NCI-H1417 treated with DMSO at 0.1 percent for 48 hours (cell line): ENCODE measurements at regions not wholly inside any gene's neighbourhood (a gene's known extent, or its start where the extent isn't known, plus 50 kb on each side); places are given as distances from the start of the nearest gene placed in this dataset.
"Not testable (repeated sequence)": the region's sequence is repeated elsewhere in the genome, so short reads cannot be mapped to it uniquely, and the experiment has no call there.

Experiments
- DNase-seq: peaks from one replicate; lab custom pipeline; 2025; lab: John Stamatoyannopoulos, UW

DNA sequence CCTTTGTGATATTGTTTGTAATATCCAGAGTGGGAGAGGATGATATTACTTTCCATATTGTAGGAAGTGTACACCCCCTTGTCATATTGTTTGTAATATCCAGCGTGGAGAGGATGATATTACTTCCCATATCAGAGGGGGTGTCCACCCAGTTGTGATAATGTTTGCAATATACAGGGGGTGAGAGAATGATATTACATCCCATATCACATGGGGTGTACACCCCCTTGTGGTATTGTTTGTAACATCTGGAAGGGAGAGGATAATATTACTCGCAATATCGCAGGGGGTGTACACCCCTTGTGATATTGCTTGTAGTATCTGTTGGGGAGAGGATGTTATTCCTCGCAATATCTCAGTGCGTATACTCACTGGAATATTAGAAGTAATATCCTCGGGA, 61.5 kb downstream of the PRSS23 start:
- DNase-seq: no peak

DNA sequence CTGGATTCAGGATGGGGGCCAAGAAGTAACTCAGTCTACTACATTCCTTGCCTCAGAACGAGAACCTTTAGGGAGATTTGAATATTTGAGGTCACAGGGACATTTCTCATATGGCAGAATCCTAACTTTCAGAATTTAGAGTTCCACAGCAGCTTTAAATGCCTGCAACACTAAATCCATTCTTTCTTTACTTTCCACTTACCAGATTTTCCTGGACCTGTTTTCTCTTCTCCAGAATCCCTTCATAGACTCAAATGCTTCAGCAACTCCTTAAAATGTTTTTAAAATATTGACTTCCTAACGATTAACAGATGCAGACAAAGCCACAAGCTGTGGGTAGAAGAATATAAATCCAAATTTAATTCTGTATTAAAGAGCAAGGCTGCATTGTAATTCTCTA, 63.1 kb downstream of the PRSS23 start:
- no peak for DNase-seq

DNA sequence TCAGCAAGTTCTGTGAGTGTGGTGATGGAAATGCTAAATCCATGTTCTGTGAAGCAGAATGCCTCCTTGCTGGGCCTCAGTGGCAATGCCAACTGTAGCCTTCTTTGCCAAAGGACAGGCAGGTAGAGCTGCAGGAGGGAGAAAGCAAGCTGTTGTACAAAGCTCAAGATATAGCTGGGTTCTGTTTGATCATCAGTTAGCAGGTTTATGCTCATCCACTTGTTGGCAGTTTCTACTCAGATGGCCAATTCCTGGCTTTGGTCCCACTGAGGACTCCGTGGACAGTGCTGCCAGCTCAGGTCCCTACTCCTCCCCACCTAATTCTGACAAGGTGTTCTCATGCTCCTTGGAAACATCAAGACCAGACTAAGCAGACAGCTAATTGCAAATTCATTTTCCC, 65.1 kb downstream of the PRSS23 start:
- DNase-seq: no peak

DNA sequence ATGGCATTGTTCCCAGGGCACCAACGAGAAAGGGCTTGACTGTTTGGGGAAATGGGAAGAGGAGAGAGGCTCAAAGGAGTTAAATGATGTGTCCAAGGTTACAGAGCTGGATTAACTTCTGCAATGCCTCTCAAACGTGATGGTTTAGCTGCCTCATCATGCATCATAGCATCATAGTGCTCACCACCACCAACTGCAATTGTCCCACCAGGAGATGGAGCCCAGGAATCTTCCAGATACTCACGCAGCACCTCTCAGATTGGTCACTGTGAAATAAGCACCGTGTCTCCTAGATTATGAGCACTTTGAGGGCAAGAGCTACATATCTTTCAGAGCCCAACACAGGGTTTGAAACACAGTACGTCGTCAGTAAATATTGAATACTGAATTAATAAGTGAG, 69.2 kb downstream of the PRSS23 start:
- DNase-seq: no peak

DNA sequence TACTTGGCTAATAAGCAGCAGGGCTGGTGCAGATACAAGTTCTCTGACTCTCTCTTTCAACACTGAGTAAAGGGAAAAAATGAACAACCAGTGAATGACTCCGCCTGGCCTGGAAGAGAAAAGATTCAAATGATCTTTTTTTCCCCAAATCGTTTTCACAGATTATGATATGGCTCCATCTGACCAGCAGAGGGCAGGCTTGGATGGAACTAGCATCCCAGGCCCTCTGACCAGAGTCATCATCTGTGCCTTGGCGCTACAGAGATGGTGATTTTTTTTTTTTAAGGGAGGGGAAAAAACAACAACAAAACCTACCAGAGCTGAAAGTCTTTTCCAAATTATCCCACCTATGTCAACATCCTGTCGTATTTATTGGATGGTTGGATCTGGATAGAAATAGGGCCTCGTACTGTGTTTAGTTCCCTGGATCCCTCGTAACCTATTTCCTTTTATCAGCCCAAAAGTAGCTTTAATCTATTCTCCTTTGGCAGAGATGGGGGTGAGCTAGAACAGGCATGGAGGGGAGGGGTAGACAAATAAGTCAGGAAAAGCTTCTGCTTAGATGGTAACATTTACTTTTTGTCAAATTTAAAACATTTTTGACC, 69.7 kb downstream of the PRSS23 start:
- peak; percentile 20 for DNase-seq

DNA sequence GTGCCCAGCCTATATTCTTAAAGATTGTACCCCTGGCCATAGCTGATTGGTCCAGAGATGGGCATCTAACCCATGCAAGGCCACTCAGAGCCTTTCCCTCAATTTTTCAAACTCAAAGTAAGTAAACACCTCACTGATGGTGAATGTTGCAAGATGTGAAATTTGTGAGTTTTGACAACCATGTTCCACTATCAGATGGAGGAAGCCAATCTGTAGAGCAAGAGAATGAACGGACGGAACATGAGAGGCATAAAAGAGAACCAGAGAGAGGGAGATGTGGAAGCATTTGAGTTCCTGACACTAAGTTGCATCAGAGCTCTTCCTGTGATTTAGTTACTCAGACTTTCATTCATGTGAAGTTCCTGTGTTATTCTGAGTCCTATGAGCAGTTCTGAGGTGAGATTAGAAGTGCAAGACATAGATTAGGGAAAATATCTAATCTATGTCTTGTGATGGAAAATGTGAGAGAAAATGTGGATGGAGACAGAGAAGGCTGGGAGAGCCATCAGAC, 73.3 kb downstream of the PRSS23 start:
- no peak for DNase-seq

DNA sequence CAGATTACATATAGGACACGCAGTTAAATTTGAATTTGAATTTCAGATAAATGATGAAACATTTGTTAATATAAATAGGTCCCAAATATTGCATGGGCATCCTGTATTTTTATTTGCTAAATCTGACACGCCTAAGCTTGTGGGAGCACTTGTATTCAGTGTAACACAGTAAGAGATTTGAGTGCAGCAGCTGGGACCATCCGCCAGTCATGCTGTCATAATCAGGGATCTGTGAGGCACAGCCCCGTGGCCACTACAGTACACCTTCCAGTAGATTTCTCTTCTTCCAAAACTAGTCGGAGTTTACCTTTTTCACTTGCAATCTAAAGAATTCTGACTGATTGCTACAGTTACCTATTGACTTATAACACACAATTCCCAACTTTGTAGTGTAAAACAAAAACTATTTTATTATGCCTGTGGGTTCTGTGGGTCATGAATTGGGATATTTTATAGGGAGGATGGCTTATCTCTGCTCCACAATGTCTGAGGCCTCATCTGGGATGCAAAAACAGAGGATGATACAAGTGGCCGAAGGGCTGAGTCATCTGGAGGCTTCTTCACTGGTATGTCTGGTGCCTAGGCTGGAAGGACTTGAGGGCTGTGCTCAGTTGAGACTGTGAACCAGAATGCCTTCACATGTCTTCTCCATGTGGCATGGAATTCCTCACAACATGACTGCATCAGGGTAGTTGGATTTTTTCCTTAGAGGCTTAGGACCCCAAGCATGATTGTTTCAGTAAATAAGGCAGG, 74.1 kb downstream of the PRSS23 start:
- DNase-seq: no peak

DNA sequence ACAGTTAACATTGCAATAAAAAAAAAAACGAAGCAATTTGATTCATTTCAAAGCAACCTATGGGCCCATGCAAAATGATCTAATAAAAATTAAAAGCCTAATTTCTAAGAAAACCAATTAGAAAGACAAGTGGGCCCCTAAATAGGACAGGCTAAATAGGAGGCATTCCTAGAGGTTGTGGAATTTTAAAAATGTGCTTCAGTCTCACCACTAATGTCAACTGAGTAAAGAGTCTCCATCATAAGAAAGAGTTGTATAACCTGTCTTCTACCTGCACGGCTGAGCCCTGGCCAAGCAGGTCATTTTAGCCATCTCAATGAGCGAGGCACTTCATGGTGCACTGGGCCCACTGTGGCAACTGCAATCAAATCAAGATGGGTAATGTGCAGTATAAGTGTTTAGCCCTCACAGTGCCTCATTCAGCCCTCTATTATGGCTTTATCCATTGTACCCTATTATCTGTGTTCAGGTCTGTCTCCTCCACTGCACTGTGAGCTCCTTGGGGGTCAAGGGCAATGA, 76.4 kb downstream of the PRSS23 start:
- no peak for DNase-seq

DNA sequence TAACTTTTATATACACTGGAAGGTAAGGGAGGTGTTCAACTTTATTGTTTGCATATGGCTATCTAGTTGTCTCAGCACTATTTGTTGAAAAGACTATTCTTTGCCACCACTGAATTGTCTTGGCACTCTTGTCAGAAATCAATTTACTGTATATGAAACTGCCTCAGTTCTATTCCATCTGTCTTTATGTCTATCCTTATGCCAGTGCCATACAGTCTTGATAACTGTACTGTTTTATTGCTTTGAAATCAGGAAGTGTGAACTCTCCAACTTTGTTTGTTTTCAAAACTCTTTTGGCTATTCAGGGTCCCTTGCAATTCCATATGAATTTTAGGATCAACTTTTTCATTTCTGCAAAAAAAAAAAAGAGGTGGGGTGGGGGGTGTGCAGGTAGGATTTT, 77.2 kb downstream of the PRSS23 start:
- DNase-seq: no peak

DNA sequence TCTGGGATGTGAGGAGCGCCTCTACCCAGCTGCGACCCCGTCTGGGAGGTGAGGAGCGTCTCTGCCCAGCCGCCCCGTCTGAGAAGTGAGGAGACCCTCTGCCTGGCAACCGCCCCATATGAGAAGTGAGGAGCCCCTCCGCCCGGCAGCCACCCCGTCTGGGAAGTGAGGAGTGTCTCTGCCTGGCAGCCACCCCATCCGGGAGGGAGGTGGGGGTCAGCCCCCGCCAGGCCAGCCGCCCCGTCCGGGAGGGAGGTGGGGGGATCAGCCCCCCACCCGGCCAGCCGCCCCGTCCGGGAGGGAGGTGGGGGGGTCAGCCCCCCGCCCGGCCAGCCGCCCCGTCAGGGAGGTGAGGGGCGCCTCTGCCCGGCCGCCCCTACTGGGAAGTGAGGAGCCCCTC, 76.0 kb downstream of the FZD4 start:
- DNase-seq: not testable (repeated sequence)

DNA sequence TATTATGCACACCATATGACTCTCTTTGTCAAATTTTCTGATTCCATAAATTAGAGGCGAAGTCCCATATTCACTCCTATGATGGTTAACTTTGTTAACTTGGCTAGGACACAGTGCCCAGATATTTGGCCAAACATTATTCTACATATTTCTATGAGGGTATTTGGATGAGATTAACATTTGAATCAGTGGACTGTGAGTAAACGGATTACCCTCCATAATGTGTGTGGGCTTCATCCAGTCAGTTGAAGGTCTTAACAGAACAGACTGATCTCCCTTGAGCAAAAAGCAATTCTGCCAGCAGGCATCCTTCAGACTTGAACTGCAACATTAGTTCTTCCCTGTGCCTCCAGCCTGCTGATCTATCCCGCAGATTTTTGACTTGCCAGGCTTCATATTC, 69.9 kb downstream of the FZD4 start:
- no peak for DNase-seq

DNA sequence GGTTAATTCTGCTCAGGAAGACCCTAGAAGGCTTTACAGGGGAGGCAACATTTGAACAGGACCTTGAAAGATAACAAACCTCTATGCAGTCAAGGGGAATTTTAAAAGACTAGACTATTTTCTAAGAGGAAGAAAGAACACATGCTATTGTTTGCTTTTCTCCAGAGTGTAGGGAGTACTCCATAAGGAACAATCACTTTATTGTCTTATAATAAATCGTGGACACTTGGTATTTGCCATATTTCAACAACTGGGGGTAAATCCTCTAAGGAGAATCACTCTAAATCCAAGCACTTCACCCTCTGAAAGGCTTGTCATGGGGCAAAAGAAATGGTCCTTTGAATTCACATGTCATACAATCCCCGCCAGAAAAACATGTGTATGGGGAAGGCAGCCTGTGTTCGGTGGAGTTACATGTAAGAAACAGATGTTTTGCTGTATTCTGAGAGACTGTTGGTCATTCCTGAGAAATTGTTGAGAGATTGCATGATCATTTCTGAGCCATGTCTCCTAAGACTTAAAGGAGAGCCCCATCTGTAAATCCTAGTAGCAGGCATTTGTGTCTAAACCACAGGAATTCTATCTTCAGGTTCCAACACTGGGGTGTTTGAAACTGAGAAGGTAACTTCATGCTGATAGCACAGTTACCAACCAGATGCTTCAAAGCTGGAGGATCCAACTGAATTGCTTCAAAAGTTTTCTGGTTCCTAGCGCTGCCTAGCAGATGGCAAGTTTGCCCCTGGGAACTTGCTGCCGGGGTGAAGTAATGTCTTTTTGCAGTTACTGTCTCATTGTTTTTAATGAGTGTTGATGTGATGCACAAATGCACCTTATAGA, 66.8 kb downstream of the FZD4 start:
- no peak for DNase-seq

DNA sequence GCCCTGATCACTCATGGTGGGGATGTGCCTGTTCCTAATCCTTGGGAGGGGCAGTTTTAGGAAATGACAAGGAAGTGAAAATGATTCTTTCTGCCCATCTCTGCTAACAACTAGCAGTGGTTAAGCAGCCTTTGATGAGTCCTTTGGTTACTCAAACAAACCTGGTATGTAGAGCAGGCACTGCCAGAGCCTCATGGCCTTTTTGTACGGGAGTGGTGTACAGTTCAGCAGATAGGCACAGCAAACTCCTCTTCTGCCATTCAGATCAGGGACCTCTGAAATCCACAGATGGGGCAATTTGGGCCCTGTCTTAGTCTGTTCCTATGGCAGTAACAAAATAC, 66.2 kb downstream of the FZD4 start:
- DNase-seq: no peak

DNA sequence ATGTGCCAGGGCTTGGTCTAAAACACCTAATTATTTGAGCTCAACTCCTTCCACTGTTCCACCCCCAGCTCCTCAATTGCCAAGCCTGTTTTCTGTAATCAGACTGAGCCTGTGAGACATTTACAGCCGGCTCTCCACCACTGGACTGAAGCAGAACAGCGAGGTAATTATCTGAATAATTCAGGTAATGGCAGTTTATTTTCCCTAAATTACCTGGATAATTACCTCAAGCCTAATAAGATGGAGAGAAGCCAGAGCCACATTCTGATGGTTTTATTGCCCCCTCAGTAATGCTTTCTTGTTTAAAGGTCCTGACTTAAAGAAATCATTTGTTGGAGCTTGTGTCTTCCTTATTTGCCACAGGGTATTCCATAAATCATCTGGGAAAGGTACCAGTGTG, 64.2 kb downstream of the FZD4 start:
- peak; percentile 17 for DNase-seq

DNA sequence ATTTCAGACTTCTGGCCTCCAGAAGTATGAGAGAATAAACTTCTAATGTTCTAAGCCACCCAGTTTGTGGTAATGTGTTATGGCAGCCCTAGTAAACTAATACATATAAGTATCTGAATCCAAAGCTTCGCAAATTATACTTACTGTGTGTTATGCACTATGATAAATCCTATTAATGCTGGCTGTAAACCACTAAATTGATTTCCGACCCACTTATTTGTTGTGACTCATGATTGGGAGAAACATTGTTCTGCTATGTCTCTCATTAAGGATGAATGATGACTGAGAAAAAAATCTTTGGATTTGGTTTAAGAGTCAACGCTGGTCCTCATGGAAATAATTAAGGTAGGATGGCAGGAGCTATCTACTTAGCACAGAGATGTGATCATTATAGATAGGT, 62.0 kb downstream of the FZD4 start:
- no peak for DNase-seq
